Mucosa of descending colon (tissue), 3 donors: ENCODE measurements at regions not wholly inside any gene's neighbourhood (a gene's known extent, or its start where the extent isn't known, plus 50 kb on each side); places are given as distances from the start of the nearest gene placed in this dataset.
"Not testable (repeated sequence)": the region's sequence is repeated elsewhere in the genome, so short reads cannot be mapped to it uniquely, and the experiment has no call there.

Experiments used
- ATAC-seq: fragments of 200-7000 bp; cut with Tn5 transposase; one replicate; pipeline ENCODE4 v1.9.1; 2020; ENCODE audit warnings: mild to moderate bottlenecking, moderate library complexity
- DNase-seq, 3 donors: peaks; one replicate each; pipeline ENCODE4 v3.0.0-alpha.2; 2020
- H3K36me3 ChIP-seq: fragments of 200-600 bp; one replicate; pipeline ENCODE4 v1.8.0; 2021; ENCODE audit warnings: low read depth, mild to moderate bottlenecking
- H3K4me1 ChIP-seq: fragments of 200-600 bp; one replicate; pipeline ENCODE4 v1.8.0; 2021; ENCODE audit warnings: low read depth, mild to moderate bottlenecking
- H3K4me3 ChIP-seq: fragments of 200-600 bp; one replicate; pipeline ENCODE4 v1.8.0; 2021; ENCODE audit warnings: mild to moderate bottlenecking
- H3K9me3 ChIP-seq: fragments of 200-600 bp; one replicate; pipeline ENCODE4 v1.8.0; 2021; ENCODE audit warnings: mild to moderate bottlenecking
- intact Hi-C, 2 donors: fragments of 100-400 bp; cut with DNase I in 1 of 2; cut with micrococcal nuclease in 1 of 2; formaldehyde crosslinking; loops; one replicate each; pipeline versions ENCODE4 v1.11.0 to v1.11.1; 2022; cut with DNase I, micrococcal nuclease
- TF ChIP-seq, protein P1 (sequence below): fragments of 200-600 bp; IDR thresholded peaks from one replicate; pipeline ENCODE4 v1.8.0; 2022; ENCODE audit warnings: antibody characterized with exemption, mild to moderate bottlenecking
- donor health status: DM: no; HTN: no; CAD: no; lungs with moderate emphysema.
- donor health status: DM: no; HTN: no; CAD: no.
- donor health status: DM: no; HTN: yes; CAD: no.

DNA sequence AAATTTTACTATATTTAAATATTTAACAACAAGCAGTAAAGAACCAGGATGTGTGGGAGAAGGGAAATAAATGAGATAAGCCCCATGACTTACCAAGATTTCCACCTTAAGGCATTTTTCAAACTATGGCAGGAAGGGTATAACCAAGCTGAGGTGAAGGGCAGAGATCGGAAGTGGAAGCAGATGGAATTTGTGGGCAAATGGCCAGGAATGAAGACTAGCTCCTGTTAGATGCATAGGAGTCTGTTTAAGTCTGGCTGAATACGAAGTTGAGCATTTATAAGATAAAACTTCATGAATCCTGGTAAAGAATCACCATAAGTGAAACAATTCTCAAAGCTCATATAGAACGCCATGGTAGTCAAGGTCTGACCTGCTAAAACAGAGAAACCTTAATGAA lies 163.5 kb downstream of the DIO2 start:
- no peak overlapping the region for H3K4me3 ChIP-seq
- no peak for DNase-seq
- H3K4me1 ChIP-seq = no peaks in the 10 kb centered on the region
- ATAC-seq = no peak
- TF ChIP-seq, protein P1, sequence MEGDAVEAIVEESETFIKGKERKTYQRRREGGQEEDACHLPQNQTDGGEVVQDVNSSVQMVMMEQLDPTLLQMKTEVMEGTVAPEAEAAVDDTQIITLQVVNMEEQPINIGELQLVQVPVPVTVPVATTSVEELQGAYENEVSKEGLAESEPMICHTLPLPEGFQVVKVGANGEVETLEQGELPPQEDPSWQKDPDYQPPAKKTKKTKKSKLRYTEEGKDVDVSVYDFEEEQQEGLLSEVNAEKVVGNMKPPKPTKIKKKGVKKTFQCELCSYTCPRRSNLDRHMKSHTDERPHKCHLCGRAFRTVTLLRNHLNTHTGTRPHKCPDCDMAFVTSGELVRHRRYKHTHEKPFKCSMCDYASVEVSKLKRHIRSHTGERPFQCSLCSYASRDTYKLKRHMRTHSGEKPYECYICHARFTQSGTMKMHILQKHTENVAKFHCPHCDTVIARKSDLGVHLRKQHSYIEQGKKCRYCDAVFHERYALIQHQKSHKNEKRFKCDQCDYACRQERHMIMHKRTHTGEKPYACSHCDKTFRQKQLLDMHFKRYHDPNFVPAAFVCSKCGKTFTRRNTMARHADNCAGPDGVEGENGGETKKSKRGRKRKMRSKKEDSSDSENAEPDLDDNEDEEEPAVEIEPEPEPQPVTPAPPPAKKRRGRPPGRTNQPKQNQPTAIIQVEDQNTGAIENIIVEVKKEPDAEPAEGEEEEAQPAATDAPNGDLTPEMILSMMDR = no peak
- intact Hi-C loops = no loop called here
- peaks cover 3% of the 10 kb centered on the region for H3K9me3 ChIP-seq
- H3K36me3 ChIP-seq = no peaks in the 10 kb centered on the region

DNA sequence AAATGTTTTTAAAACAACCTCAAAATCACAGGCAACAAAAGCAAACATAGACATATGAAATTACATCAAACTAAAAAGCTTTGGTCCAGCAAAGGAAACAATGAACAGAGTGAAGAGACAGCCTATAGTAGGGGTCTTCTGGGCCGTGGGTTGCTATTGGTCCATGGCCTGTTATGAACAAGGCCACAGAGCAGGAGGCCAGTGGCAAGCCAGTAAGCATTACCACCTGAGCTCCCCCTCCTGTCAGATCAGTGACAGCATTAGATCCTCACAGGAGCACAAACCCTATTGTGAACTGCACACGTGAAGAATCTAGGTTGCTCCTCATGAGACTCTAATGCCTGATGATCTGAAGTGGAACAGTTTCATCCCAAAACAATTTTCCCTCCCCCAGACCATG lies 174.0 kb downstream of the DIO2 start:
- no peak for DNase-seq
- Histone ChIP-seq H3K9me3 (no peaks in the 10 kb centered on the region), H3K4me1 (no peaks in the 10 kb centered on the region), H3K4me3 (no peak overlapping the region), H3K36me3 (no peaks in the 10 kb centered on the region)
- intact Hi-C loops = no loop called here
- no peak for ATAC-seq
- TF ChIP-seq, protein P1 = no peak

DNA sequence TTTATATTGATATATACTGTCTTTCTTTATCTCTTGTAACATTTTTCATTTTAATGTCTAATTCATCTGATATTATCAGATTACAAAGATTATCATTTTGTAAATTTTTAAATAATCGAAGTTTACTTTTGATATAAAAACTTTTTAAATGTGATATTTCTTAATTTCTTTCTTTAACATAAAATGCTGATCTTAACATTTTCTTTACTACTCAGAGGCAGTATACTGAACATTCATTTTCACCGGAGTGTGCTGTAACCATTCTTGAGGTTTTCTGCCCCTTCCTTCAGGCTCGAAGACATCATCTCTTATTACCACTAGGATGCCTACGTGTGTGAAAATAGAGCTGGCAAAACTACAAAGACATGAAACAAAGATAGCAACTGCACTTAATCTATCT lies 186.9 kb downstream of the DIO2 start:
- no peaks in the 10 kb centered on the region for H3K36me3 ChIP-seq
- H3K9me3 ChIP-seq = no peaks in the 10 kb centered on the region
- ATAC-seq (no peak), DNase-seq (no peak)
- H3K4me3 ChIP-seq = no peak overlapping the region
- no peaks in the 10 kb centered on the region for H3K4me1 ChIP-seq
- TF ChIP-seq, protein P1 = no peak
- intact Hi-C loops = no loop called here

DNA sequence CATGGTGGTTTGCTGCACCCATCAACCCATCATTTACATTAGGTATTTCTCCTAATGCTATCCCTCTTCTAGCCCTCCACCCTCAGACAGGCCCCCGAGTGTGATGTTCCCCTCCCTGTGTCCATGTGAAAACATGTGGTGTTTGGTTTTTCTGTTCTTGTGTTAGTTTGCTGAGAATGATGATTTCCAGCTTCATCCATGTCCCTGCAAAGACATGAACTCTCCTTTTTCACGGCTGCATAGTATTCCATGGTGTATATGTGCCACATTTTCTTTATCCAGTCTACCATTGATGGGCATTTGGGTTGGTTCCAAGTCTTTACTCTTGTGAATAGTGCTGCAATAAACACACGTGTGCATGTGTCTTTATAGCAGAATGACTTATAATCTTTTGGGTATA lies 192.8 kb downstream of the DIO2 start:
- H3K9me3 ChIP-seq, H3K4me1 ChIP-seq, DNase-seq, H3K4me3 ChIP-seq, H3K36me3 ChIP-seq, intact Hi-C loops, ATAC-seq: not testable (repeated sequence)

DNA sequence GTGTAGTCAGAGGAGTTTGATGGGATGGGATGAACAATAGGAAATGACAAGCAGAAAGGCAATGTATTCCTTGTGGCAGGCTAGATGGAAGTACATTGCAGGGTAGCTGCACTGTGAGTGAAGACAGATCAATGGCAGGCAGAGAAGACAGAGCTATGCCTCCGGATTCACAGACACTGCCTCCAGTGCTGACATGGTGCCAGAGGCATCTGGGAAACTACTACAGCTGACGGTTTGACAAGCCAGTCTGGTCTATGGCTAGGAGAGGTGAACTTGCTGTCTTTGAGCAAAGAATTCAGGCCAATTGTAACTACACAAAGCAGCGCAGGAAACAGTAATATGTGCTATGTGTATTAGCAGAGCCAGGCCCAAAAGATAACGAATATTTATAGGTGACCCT lies 193.5 kb downstream of the DIO2 start:
- no peak for DNase-seq
- no peaks in the 10 kb centered on the region for H3K9me3 ChIP-seq
- H3K4me3 ChIP-seq = no peak overlapping the region
- H3K4me1 ChIP-seq = no peaks in the 10 kb centered on the region
- intact Hi-C loops = no loop called here
- no peaks in the 10 kb centered on the region for H3K36me3 ChIP-seq
- TF ChIP-seq, protein P1 = no peak
- ATAC-seq = no peak

DNA sequence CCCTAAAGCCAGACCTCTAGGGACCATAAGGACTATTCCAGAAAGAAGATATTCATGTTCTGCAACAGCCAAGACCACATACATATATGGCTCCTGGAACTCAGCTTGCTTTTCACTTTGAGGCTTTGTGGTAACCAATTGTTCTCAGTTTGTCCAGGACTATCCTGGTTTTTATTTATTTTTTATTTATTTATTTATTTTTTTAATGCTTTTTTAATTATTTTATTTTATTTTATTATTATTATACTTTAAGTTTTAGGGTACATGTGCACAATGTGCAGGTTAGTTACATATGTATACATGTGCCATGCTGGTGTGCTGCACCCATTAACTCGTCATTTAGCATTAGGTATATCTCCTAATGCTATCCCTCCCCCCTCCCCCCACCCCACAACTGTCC lies 201.1 kb downstream of the DIO2 start:
- H3K4me3 ChIP-seq, DNase-seq, intact Hi-C loops, H3K36me3 ChIP-seq, H3K9me3 ChIP-seq, ATAC-seq, H3K4me1 ChIP-seq: not testable (repeated sequence)

DNA sequence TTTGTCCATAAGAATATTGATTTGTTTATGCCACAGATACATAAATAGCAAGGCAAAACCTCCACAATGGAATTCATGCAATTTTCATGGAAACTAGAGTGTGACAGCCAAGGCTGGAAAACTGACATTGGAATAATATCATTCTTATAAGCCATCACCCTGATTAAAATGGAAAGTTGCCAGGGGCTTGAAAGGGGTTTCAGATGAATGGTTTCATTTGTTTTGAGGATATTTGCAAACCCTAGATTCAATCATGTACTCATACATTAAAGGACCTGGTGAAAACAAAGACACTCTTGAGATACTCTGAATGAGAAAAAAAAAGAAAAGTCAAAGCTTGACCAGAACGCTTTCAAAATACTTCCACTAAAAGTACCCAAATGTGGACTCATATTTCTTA lies 205.7 kb downstream of the DIO2 start:
- TF ChIP-seq, protein P1 = no peak
- intact Hi-C loops = no loop called here
- Histone ChIP-seq H3K4me1 (no peaks in the 10 kb centered on the region), H3K4me3 (no peak overlapping the region), H3K9me3 (no peaks in the 10 kb centered on the region), H3K36me3 (no peaks in the 10 kb centered on the region)
- DNase-seq (no peak), ATAC-seq (no peak)
